ENCODE measurements at regions not wholly inside any gene's neighbourhood (a gene's known extent, or its start where the extent isn't known, plus 50 kb on each side); places are given as distances from the start of the nearest gene placed in this dataset.
A peak's percentile ranks its signal among the peaks of the same experiment; 100 is the strongest.

DNA sequence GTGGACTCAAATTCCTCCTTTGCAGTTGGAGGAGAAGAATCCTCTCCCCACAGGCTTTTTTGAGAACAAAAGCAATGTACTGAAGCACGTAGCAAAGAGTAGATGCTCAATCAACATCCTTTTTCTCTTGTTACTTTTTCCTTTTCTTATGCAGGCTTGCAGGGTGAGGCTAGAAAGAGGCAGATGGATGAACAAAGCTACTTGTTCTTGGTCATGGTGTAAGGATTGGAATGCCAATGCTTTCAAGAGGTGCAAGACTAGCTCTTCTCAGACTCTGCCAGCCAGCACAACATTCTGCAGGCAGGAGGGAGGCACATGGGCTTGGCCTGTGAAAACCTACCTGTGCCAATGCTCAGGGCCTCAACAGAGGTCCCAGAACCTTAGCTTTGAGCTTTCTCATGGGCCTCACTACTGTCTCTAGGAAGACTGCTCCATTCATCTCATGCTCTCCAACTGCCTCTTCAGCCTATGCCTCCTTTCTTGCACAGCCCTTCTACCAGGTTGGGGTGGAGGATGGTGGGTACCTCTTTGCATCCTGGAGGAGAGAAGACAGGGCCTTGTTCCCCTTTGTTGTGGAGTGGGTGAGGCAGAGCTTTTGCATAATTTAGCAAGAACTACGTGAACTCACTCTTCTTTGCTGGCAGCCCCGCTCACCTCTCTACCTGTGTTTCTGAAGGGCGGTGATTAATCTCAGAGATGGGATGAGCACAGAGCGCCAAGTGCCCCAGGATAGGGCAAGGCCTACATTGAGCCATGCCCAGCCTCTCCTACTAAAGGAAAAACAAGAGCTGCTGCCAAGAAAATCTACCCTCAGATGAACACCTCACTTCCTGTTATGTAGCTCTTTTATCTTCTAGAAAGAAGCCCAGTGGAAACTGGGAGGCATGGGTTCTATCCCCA, 1119.7 kb downstream of the VRK1 start:
- no peak for DNase-seq

DNA sequence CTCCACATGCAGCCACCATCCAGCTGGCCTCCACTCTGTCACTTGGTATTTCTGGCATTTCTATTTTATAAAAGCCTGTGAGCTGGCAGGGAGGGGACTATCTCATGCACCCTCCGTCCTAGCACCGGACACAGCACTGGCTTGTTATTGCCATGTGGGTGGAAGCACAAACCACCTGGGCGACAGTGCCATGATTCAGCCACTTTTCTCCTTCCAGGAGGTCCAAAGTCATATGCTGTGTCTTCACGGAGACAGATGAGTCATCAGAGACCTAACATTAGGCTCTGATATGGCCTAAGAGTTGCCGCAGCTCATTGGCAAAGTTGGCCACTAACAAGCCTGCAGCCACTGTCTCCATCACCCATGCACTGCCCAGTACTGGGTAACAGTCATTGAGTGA, 1123.0 kb downstream of the VRK1 start:
- DNase-seq, result no peak

DNA sequence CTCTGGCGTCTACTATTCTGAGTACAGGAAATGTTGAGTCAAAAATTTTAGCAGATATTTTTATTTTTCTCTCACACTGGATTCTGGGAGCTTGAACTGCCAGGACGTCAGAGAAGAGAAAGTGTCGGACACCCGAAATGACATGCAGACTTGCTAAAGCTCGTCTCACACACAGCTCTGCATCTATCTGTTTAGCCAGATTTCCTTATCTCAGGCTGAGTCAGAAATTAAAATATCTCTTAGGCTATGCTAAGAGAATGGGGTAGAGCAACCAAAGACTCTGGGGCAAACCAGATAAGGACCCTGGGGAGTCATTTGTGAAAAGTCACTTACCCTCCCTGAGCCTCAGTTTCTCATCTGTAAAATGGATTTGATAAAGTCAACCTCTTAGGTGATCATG, 1124.1 kb downstream of the VRK1 start:
- DNase-seq, result no peak

DNA sequence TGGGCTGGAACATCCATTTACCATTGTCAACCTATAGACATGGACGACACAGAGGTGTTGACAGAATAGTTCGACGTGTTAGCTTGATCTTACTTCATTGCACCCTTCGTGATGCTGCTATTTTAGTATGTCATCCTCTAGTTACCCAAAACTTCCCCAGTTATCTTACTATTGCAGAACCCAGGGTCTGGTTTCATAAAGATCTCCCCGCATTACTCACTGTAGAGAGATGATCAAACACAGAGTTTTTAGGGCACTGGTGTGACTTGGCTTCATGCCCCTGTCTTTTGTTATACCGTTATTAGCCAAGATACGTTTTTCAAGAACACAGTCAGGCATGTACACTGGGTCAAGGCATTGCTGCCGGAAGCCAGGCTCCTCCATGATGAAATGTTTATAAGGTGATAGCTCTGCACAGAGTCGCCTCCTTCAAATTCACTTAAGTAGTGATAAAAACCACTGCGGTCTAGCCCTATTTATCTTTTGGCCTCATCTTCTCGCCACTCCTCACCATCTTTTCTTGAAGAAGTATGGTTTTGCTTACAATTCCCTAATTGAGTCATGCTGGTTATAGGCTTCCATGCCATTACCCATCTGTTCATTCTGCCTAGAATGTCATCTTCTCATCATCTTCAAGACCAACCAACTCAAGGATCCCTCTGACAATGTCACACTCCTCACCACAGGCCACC, 1127.9 kb downstream of the VRK1 start:
- DNase-seq, result no peak

DNA sequence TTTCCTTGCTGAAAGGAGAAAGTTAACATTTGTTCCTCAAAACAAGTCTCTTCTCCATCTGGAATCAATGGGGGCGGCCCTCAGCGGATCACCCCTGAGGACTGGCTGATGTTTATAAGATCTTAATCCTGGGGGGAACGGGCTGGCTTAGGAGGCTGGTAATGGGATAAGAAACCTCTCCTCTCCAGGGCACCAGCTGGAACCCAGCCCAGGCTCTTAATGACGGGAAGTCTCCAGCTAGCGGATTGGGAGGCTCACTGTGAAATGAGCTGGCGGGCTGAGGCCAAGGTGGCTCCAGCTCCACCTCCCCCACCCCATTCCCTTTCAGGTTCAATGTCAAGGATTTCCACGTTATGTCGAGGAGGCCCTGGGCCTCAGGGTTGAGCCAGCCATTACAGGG, 1133.0 kb downstream of the VRK1 start:
- peak; percentile 83 for DNase-seq

DNA sequence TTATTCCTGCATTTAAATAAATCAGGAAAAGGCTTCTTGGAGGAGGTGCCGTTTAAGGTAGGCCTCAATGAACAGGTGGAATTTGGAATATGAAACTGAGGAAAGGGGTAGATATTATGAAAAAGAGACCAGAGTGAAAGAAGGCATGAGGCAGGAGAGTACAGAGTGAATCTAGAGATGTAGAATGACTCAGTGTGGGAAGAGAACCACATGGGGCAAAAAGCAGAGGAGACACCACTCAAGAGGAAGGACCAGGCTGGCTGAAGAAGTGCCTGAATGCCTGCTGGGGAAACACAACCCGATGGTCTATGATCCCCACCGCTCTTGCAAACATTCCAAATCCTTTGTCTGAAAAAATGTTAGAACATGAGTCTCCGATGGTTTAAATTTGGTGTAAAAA, 1134.1 kb downstream of the VRK1 start:
- DNase-seq, result no peak

DNA sequence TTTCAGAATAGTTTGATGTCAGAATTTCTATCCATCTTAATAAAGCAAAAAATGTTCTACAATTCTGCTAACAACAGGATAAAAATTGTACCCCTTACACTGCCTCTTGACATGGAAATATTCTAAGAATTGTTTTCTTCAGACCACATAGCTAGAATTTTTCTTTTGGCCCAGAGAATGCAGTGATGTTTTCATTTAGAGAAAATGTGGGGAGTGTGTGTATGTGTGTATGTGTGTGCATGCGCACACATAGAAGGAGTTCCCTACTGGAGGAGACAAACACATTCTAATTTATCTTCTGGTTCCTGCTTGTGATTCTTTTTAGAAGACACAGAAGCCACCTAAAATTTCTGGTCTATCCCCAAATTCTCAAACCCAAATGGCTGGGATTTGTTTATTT, 1145.7 kb downstream of the VRK1 start:
- DNase-seq, result no peak

DNA sequence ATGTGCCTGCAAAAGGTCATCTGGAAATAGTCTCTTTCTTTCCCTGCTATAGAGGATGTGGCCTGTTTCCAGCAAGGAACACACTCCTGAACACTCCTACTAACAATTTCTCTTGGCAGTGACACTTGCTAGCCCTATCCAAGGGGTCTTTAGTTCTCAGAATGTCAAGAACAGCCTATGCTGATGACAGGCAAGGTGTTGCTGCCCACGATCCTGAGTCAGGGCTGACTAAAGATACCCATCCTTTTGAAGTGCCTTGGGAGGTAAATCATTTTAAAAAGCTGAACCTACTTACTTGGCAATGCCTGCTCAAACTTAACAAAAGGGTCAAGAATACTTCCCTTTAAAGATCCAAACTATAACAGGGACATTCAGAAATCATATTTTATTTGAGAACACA, 1146.4 kb downstream of the VRK1 start:
- no peak for DNase-seq

DNA sequence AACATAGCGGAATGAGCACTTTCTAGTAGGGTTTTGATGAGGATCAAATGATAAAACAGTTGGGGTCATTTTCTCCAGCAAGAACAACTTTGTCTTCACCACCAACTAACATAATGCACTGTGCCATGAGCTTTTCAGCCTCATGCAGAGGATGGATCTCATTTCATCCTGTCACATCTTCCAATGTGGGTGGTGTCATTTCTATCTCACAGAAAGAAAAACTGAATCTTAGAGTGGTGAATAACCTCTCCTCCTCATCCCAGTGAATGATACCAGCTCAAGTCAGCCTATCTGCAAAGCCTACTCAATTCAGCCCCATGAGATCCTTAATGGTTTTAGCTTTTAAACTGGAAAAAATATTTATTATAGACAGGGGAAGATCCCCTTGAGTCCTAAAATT, 1147.2 kb downstream of the VRK1 start:
- no peak for DNase-seq

DNA sequence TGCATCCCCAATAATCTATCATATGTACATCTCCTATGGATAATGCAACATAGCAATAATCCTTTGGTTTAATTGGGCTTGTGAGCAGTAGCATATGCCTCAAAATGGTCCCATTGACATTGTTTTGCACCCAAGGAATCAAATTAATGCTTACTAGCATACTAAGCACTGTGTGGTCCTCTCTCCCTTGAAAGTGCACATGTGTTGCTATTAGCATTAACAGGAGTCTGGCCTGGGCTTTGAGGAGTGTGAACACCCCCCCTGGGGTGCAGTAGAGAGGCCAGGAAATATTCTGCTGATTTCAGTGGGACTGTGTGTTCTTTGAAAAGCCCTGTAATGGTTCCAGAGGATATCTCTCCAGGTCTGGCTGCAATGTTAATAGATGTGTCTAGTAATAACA, 1148.4 kb downstream of the VRK1 start:
- DNase-seq, result no peak

DNA sequence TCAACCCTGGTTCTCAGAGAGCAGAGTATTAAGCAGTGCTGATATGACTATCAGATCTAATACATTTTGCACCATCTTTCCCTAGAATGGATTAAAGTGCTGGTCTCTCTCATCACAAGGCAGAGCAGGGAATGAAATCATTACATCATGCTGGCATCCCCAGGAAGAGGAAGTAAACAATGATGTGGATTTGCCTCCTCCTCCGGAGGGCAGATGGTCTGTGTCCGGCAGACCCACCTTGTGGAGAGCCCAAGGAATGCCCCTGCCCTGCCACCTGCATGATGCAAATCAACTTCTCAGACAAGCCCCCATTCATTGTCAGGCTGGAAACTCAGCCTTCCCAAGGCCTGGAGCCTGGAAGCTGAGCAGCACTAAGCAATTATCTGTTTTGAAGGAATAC, 1149.1 kb downstream of the VRK1 start:
- DNase-seq, result no peak

DNA sequence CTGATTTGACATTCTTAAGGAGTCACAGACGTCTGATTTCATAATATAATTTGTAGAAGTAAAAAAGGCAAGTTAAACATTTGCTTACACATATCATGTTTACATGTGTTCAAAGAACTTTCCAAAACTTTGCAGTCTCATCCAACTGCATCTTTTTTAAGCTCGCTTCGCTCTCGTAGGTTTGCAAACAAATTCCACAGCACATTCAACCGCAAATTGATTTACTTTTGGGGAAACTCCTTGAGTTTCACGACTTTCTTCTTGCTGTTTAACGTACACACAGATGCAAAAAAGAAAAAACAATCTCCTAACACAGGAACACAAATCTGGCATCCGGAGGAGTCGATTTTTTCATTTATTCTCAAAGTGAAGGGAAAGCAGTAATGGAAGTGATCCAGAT, 1149.5 kb downstream of the VRK1 start:
- DNase-seq, result no peak

DNA sequence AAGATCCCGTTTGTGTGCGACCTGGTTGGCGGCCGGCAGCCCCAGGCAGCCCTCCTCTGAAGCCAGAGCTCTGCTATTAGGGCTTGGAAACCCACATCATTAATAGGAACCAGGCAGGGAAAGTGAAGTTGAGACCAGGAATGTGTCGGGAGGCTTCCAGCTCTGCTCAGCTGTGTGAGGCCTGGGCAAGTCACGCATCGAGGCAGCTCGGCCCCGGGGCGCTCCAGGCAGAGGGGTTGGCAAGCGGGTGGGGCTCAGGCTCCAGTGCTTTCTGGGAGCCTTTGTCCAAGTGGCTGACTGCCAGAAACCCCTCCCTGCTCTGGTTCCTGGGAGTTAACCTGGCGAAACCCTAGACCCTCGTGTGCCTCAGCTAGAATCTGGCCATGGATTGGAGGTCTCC, 1151.7 kb downstream of the VRK1 start:
- no peak for DNase-seq

DNA sequence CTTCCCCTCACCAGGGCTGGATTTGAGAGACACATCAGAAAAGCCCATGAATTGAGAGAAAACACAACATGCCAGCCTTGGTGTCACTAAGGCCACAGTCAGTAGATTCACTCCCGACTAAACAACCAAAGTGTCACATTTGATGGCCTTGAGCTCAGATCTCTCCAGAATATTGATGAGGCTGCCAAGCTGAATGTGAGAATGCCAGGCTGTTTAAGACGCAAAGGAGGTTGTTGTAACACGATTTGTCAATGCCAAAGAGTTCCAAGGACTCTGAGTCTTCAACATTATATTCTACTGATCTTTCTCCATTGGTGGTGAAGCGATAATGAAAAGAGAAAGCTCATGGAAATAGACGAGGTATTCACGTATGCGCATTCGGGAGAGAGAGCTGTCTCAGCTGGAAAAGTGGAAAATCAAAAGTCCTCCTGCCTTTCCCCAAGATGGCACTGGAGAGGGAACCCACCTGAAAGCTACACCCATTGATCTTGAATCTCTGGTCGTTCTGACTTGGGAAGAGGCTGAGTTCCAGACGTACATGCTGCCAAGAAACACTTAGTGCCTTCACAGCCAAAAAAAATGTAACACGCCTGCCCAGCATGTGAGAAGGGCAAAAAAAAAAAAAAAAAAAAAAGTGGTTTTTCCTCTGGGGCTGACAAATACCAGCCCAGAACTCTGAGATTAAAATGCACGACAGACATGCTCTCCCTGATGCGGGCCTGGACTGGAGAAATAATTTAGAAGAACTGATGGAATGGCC, 1159.6 kb downstream of the VRK1 start:
- DNase-seq, result no peak

DNA sequence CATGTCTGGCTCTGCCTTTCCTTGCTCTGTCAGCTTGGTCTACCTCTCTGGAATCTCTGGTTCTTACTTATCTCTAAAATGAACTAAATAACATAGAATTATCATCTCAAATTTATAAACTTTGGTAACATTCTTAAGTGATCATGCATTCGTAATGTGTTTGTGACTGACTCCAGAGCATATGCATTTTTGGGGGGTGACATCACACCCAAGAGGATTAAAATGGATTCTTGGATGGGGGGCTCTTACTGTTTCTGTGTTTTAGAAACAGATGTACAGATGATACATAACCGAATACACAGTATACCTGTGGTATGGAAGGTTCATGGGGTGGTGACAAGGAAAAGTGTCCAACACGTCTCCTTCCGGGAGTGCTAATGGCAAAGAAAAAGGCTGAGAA, 1162.1 kb downstream of the VRK1 start:
- no peak for DNase-seq

DNA sequence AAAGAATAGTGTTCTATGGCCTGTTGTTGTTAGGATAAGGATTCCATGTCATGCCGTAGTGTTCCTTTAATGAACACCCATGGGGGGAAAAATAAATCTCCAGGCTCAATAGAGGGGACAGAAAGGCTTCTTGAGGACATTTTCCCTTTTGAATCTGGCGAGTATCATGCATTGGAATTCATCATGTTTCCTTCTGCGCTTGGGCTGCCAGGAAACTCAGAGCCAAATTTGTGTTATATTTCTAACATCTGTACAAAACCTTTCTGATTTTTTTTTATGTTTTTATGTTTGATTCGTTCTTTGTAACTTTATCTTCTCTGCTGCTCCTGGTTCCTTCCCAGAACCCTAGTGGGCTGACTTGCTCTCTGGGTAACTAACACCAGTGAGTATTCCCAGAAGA, 1163.3 kb downstream of the VRK1 start:
- DNase-seq, result no peak

DNA sequence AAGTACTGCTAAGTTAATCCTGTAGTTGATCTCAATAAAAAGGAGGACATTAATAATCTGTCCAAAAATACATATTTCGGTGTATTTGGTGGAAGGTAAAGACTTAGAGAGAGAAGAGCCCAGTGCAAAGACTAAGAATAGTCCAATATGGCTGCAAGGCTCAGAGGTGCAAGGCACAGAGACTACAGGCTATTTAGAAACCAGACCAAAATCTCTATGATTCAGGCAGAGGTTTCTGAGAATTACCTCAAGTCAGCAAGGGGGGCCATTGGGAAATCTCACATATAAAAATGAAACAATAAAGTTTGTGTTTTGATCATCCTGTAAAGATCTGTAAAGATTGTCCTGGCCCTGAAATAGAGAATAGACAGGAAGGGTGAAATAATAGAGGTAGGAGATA, 1173.0 kb downstream of the VRK1 start:
- DNase-seq, result no peak

DNA sequence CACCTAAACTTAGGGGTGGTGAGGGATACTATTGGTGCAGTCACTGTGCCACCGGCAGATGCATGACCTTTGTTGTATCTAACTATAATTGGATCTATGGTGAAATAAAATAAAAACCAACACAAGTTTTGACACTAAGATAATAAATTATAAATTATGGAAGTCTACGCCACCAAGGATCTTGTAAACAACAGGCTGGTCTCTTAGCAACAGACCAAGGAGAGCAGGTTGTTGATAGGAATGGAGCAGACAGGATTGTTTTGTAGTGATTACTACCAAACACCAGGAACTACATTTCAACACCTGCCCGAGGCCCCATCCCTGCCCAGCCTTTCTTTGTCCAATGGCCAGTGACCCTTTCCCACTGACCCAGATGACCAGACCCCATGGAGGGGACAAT, 1178.0 kb downstream of the VRK1 start:
- peak; percentile 13 for DNase-seq

DNA sequence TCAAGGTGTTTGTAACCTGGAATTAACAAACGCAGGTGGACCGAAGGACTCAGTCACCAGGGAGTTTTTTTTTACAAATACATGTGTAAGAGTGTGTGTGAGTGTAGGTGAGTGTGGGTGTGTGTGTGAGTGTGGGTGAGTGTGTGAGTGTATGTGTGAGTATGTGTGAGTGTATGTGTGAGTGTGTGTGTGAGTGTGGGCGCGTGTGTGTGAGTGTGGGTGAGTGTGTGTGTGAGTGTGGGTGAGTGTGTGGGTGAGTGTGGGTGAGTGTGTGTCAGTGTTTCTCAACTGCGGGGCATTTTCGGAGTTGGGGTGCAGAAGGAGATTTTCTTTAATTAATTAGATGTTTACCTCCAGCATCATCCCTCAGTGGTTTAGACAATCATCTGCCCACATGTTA, 1178.8 kb downstream of the VRK1 start:
- DNase-seq, result no peak

DNA sequence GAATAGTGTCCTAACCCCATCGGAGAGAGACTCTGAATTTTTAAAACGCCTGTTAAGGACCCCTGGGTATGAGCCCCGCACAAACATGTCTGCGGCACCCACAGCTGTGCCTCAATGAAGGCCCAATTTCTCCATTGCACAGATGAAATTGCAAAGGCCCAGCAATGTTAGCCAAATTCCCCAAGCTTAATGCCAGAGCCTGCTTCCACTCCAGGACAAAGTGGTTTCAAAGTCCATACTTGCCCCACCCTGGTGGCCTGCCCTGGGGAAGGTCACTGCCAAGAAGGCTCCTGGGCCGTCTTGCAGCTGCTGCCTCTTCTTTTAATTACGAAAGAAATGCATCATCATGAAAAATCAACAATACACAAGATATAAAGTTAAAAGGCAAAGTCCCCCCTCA, 1179.7 kb downstream of the VRK1 start:
- peak; percentile 16 for DNase-seq

DNA sequence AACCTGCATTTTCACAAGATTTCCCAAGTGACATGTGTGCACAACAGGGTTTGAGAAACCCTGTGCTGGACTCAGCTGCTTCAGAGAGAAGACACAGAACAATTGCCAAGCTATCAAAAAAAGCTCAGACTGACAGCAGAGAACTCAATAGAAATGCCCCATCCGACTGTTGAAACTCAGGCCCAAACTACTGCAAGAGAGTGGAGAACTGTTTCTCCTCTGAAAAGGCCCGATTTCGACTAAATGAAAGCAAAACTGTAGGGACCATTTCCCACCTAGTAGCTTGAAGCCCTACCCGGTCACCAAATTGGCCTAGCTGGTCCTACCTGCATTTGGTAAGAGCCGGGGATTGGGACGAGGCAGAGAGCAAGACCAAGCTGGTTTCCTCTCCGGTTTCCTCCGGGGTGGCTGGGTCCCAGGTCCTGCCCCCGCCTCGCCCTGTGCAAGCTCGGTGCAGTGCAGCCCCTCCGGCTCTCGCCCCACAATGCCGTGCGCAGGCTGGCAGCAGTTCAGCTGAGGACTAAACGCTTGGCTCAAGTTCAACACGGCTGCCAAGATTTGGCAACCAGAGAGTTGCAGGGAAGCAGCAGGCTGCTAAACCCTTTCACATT, 1180.6 kb downstream of the VRK1 start:
- peak; percentile 98 for DNase-seq

DNA sequence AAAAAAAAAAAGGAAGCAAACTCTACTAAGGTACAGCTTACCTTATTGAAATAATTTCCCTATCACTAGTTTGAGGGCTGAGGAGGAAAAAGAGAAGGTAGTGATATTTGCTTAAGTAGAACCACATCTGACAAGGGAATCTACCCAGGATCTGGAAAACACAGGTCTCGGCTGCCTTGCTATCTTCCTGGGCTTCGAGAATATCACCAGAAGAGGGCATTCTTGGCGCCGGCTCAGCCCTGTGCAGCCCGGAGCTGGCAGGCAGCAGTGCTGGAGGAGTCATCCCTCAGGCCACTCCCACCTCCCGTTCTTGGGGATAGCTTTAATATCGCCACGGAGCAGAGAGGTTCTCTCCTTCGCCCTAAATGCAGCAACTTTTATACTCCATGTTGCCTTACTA, 1181.2 kb downstream of the VRK1 start:
- DNase-seq, result peak; percentile 98

DNA sequence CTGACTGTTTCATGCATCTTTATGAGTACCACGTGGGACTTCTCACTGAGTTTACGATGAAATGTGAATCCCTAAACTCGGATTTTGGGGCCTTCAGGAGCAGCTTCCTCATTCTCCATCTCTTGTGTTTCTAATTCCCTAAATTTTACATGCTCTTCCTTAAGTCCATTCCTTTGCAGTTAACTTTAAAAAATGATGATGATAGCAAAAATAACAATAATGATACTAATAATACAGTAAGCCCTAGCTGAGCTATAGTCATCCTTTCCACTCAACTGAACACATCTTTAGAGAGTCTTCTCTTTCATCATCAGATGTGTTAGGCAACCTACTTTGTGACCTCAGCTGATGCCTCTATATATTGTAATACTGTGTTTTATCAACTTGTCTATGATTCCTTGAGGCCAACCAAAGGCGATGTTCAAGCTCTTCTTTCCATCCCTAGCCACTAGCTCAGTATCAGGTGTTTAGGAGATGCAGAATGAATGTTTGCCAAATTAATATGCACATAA, 1196.4 kb downstream of the VRK1 start:
- DNase-seq, result no peak
